Kasumi-1 (cell line): ENCODE measurements at regions not wholly inside any gene's neighbourhood (a gene's known extent, or its start where the extent isn't known, plus 50 kb on each side); places are given as distances from the start of the nearest gene placed in this dataset.
"Not testable (repeated sequence)": the region's sequence is repeated elsewhere in the genome, so short reads cannot be mapped to it uniquely, and the experiment has no call there.

Experiments
- DNase-seq, 2 experiments: peaks; one replicate each; lab custom pipeline; 2025; lab: John Stamatoyannopoulos, UW

GRCh38 chr6:85285114-85285513 lies 164.8 kb upstream of the NT5E start:
- no peak for DNase-seq

GRCh38 chr6:85283436-85283835 lies 166.4 kb upstream of the NT5E start:
- DNase-seq = no peak

GRCh38 chr6:85278466-85279035 lies 171.3 kb upstream of the NT5E start:
- no peak for DNase-seq

- DNase-seq = not testable (repeated sequence)
Measured at GRCh38 chr6:85276026-85276425, 173.9 kb upstream of the NT5E start.

GRCh38 chr6:85275338-85275985 lies 174.4 kb upstream of the NT5E start:
- DNase-seq = no peak

GRCh38 chr6:85273870-85274269 lies 176.0 kb upstream of the NT5E start:
- no peak for DNase-seq

- no peak for DNase-seq
Measured at GRCh38 chr6:85273046-85273445, 176.8 kb upstream of the NT5E start.

DNA sequence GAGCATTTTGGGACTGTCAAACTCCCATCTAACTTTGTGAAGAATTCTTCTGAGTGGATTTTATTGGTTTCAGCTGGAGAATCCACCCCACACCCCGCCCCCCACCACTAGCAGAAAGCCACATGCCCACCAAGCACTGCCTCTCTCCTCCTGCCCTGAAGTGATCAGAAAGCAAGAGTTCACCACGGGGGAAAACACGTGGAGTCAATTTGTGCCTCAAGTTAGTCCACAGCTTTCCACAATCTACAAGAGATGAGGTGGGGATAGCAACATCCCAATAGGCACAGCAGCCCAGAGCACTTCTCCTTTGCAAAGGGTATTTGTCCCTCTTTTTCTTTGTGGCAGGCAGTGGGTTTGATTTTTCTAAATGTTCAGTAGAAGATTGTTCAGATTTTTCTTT lies 177.3 kb upstream of the NT5E start:
- DNase-seq = no peak

DNA sequence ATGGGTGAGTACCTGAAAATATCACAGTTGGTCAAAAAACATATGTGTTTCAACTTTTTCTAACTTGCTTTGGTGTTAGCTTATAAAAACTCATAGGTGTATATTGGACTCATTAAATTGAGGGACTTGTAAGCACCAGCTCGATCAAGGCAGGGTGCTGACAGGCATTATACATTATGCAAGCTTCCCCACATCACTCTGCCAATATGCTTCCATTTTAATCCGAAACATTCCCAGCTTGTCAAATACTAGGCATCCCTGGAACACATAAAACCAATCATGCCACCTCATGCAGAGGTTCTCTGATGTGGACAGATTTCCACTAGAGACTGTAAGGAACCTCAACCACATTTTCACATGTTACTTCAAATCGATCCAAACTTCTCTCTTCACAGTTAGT lies 187.3 kb upstream of the NT5E start:
- no peak for DNase-seq

- no peak for DNase-seq
Measured at GRCh38 chr6:85261271-85261670, 188.6 kb upstream of the NT5E start.

DNA sequence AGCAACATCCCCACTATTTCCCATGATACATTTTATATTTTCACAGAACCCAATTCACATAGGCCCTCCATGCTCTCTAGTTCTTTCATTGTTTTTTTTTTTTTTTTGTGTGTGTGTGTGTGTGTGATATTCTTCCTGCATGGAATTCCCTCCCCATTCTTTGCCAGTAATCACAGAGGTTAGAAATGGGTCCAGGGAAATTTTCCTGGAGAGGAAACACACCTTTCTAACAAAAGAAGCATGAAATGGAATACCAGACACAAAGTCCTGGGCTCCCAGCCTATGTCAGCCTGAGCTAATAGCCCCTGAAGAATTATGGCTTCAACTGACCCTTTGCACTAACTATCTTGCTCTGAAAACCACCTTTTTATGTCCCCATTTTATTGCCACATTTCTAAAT lies 194.2 kb upstream of the NT5E start:
- DNase-seq = no peak

DNA sequence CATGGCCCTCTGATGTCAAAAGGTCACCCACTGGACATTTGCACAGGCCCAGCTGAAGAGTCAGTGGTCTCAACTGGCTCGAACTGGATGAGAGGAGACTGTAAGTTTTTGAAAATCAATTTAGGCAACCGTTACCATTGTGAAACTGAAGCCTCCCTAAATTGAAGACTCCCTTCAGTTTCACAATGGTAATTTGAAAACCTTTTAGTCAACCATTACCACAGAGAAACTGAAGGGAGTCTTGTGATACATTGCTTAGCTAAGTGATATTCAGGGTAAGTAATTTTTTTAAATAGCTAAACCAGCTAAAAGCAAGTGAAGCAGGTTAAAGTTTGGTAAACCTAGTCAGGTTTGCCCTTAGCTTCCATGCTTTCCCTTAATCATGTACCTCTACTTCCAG lies 197.3 kb upstream of the NT5E start:
- DNase-seq = no peak

GRCh38 chr6:85252085-85252484 lies 197.8 kb upstream of the NT5E start:
- DNase-seq = no peak

DNA sequence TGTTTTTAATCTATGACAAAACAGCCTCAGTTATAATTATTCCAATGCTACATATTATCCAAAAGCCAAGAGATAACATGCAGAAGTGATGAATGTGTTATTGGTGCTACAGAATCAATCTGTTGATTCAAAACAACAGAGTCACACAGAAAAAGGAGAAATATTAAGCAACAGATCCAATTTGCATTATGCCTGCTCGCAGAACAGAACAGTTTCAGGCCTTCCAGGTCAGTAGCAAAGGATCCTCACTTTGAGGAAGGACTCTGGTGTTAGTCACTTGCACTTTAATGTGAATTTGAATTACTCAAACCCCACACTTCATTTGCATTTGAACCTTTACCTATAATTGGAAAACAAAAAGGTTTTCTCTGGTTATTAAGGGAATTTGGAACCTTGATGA lies 198.6 kb upstream of the NT5E start:
- no peak for DNase-seq

DNA sequence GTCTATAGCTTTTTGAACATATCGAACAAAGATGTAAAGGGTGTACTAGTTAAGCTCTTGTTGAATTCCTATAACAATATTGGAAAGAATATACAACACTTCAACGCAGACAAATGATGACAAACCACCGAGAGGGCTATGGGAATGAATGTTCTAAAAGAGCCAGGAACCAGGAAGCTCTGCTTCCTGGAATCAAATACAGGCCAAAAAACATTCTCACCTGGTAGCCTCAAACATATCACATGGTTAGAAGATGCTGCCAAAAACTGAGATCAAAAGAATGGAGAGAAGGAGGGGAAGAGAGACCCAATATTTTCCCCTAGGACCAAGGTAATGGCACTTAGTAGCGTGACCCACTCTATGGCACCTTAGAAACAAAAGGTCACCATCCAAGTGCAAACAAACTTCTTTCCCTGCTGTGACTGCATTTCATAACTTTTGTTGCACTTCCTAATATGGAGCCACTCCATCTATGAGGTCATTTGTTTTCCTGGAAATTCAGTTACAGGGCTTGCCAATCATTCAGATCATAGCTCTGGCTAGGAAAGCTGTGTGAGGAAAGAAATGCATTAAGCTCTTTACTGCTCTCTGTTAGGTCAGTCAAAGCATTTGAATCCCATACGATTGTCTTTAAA lies 199.2 kb upstream of the NT5E start:
- no peak for DNase-seq

DNA sequence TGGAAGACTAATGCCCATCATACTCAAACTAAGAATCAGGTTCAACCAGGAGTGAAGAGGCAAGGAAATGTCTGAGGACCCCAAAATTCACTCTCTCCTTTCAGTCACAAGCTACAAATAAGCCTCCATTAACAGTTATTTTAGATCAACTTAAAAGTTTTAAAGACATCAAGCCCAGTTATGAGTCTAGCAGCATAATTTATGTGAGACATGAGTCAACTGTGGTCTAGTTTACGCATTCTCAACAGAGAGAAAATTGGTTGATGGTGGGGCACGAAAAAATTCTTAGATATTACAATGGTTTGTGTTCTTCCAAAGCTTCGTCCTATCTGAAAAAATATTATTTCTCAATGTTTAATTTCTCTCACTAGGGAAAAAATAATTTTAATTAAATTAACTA lies 204.9 kb upstream of the NT5E start:
- DNase-seq = no peak

DNA sequence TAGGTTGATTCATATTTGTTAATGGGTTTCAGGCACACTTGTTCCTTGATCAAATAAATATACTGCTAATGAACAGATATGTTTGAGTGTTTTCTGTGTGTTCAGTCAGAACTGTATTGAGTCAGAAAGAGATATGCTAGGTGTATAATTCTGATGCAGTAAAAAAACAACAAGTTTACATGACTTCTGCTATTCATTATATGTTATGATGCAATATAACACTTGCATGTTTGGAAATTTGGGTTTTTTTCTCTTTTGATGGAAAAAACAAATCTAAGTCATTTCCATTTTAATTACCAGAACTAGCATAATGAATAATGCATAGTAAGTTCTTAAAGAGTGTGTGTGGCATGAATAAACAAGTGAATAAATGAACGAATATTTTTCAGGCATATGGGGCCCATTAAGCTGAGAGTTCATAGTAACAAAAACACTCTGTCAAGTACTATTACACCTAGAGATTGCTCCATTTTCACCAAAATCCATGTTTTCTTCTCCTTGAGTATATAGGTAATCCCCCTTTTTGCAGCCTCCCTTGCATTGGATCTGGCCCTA lies 208.3 kb upstream of the NT5E start:
- no peak for DNase-seq

DNA sequence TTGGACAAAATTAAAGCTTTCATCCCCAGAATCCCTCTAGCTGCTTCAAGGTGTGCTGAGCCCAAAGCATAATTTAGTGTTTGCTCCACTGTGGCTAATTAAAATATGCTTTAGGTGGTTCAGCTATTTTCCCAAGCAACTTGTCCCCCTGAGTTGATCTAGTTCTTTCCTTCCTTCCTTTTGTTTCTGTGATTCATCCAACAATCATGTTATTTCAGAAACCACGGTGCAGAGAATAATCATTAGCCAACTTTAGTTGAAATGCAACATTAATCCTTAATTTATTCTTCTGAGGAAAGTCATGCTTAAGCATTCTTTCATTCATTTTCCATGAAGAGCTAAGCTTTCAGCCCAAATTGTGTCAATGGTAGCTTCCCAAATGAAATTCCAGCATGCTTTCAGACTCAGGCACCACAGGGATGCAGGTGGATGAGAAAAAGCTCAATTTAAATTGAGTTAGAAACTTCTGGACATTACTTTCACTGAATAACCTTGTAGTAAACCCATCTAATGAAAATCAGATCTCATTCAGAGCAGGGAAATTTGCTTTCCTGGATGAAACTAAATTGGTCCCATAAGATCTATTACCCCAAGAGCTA lies 209.0 kb upstream of the NT5E start:
- DNase-seq = no peak

GRCh38 chr6:85237478-85237877 lies 212.4 kb upstream of the NT5E start:
- no peak for DNase-seq

DNA sequence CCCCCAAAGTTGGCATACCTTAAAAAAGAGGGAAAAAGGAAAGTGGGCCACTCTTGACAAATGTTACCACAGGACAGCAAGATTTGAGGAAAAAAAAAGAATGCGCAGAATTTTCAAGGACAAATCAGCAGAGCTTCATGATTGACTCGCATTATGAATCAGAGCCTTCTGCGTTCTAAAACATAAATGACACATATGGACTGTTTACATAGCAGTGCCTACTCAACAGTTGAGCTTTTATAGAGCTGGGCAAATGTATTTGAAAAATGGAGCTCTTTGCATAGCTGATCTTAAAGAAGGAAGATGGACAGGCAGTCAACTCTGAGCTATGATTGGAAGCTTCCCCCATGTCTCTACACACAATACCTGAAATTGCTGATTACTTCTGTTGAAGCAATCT lies 213.2 kb upstream of the NT5E start:
- DNase-seq = no peak

- DNase-seq = not testable (repeated sequence)
Measured at GRCh38 chr6:85227345-85227744, 222.5 kb upstream of the NT5E start.

DNA sequence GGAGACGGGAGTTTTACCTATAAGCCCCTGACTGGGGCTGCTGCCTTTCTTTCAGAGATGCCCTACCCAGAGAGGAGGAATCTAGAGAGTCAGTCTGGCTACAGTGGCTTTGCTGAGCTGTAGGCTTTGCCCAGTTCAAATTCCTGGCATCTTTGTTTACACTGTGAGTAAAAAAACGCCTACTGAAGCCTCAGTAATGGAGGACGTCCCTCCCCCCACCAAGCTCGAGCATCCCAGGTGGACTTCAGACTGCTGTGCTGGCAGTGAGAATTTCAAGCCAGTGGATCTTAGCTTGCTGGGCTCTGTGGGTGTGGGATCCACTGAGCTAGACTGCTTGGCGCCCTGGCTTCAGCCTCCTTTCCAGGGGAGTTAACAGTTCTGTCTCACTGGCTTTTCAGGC lies 237.1 kb upstream of the NT5E start:
- DNase-seq = not testable (repeated sequence)

DNA sequence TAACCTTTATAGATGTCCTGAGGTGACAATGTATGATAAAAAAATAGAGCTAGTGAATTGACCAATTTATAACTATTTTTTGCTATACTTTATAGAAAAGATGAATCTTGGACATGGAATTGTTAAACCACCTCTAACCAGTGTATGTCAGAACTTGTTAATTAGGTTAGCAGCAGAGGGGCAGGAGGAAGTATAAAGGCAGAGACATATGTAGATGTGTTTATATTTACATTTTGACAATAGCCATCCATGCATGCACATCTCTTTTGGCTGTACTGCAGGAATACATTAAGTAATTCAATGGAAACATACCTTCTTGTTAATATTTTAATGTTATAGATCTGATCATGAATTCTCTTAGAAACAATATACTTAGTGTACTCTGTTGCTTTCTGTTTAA lies 254.6 kb upstream of the NT5E start:
- DNase-seq = no peak
